ENCODE measurements at regions not wholly inside any gene's neighbourhood (a gene's known extent, or its start where the extent isn't known, plus 50 kb on each side); places are given as distances from the start of the nearest gene placed in this dataset.
"Not testable (repeated sequence)": the region's sequence is repeated elsewhere in the genome, so short reads cannot be mapped to it uniquely, and the experiment has no call there.

GRCh38 chr1:218882454-218882853 lies 291.2 kb upstream of the LYPLAL1 start:
- no peak for DNase-seq

GRCh38 chr1:218886101-218886871 lies 287.4 kb upstream of the LYPLAL1 start:
- no peak for DNase-seq

GRCh38 chr1:218887141-218887925 lies 286.3 kb upstream of the LYPLAL1 start:
- DNase-seq, result no peak

- DNase-seq, result no peak
Measured at GRCh38 chr1:218890451-218890850, 283.2 kb upstream of the LYPLAL1 start.

GRCh38 chr1:218891577-218891976 lies 282.1 kb upstream of the LYPLAL1 start:
- no peak for DNase-seq

- DNase-seq, result no peak
Measured at GRCh38 chr1:218895064-218895587, 278.6 kb upstream of the LYPLAL1 start.

GRCh38 chr1:218896202-218896601 lies 277.5 kb upstream of the LYPLAL1 start:
- no peak for DNase-seq

GRCh38 chr1:218898921-218899320 lies 274.8 kb upstream of the LYPLAL1 start:
- no peak for DNase-seq

- DNase-seq, result no peak
Measured at GRCh38 chr1:218900615-218901014, 273.1 kb upstream of the LYPLAL1 start.

- DNase-seq, result no peak
Measured at GRCh38 chr1:218904416-218904815, 269.3 kb upstream of the LYPLAL1 start.

GRCh38 chr1:218916720-218917119 lies 257.0 kb upstream of the LYPLAL1 start:
- no peak for DNase-seq

GRCh38 chr1:218917656-218918055 lies 256.0 kb upstream of the LYPLAL1 start:
- DNase-seq, result no peak

GRCh38 chr1:218925777-218926176 lies 247.9 kb upstream of the LYPLAL1 start:
- no peak for DNase-seq

GRCh38 chr1:218926631-218927030 lies 247.0 kb upstream of the LYPLAL1 start:
- no peak for DNase-seq

- DNase-seq, result no peak
Measured at GRCh38 chr1:218930000-218930399, 243.7 kb upstream of the LYPLAL1 start.

GRCh38 chr1:218930472-218931241 lies 243.0 kb upstream of the LYPLAL1 start:
- DNase-seq, result no peak

- DNase-seq, result no peak
Measured at GRCh38 chr1:218931324-218931723, 242.4 kb upstream of the LYPLAL1 start.

GRCh38 chr1:218933513-218933912 lies 240.2 kb upstream of the LYPLAL1 start:
- no peak for DNase-seq

GRCh38 chr1:218935408-218935807 lies 238.3 kb upstream of the LYPLAL1 start:
- not testable (repeated sequence) for DNase-seq

GRCh38 chr1:218938259-218938658 lies 235.4 kb upstream of the LYPLAL1 start:
- DNase-seq, result no peak

- DNase-seq, result no peak
Measured at GRCh38 chr1:218939095-218939494, 234.6 kb upstream of the LYPLAL1 start.

- DNase-seq, result no peak
Measured at GRCh38 chr1:218942431-218942830, 231.2 kb upstream of the LYPLAL1 start.

- DNase-seq, result no peak
Measured at GRCh38 chr1:218943371-218943770, 230.3 kb upstream of the LYPLAL1 start.

All from T-helper 1 cell (primary cell).